HEK293 (cell line): ENCODE measurements at regions not wholly inside any gene's neighbourhood (a gene's known extent, or its start where the extent isn't known, plus 50 kb on each side); places are given as distances from the start of the nearest gene placed in this dataset.

ENCODE experiments used
- CTCF ChIA-PET: fragments of 350-600 bp; formaldehyde crosslinking; extraction: SDS; loops from one replicate; lab custom pipeline; 2021; ENCODE audit warnings: antibody characterized with exemption; lab: Yijun Ruan, JAX
- POLR2A ChIA-PET: fragments of 300-600 bp; formaldehyde crosslinking; extraction: SDS; loops from one replicate; lab custom pipeline; 2020; ENCODE audit warnings: antibody characterized with exemption, inconsistent platforms; lab: Yijun Ruan, JAX
- H3K27ac ChIP-seq: fragments of 200-500 bp; sonication (Bioruptor generic); 2 replicates; pipeline ENCODE4 v1.5.1; 2014; ENCODE audit warnings: low read depth, low read length, control low read depth, inconsistent platforms; ENCODE audit errors: extremely low read depth
- H3K36me3 ChIP-seq, 2 experiments: fragments of 200-500 bp in 1 of 2; sonication (Bioruptor generic) in 1 of 2; 1 replicate in 1 of 2; 2 replicates in 1 of 2; pipeline ENCODE4 v1.5.1; 2014 to 2017; ENCODE audit warnings: inconsistent platforms in 2 of 2, low read length in 2 of 2; ENCODE audit not compliant: control insufficient read depth in 2 of 2, insufficient read depth in 1 of 2
- H3K4me1 ChIP-seq: fragments of 200-500 bp; sonication (Bioruptor generic); 2 replicates; pipeline ENCODE4 v1.5.1; 2014; ENCODE audit warnings: mild to moderate bottlenecking, low read length, inconsistent platforms; ENCODE audit not compliant: control insufficient read depth, insufficient read depth
- H3K4me3 ChIP-seq: 2 replicates; pipeline ENCODE4 v1.5.1; 2011; ENCODE audit warnings: low read depth, mild to moderate bottlenecking, control low read depth, low read length, moderate library complexity
- H3K9me3 ChIP-seq: fragments of 200-500 bp; sonication (Bioruptor generic); 2 replicates; pipeline ENCODE4 v1.5.1; 2014; ENCODE audit warnings: low read depth, low read length, inconsistent platforms; ENCODE audit not compliant: control insufficient read depth, insufficient read depth
- BCL11A ChIP-seq: fragments of 450-650 bp; formaldehyde crosslinking; IDR thresholded peaks from 2 replicates; pipeline ENCODE4 v1.5.1; 2016; ENCODE audit warnings: low read depth, missing biosample characterization, missing genetic modification characterization
- FEZF1 ChIP-seq: fragments of 450-650 bp; formaldehyde crosslinking; IDR thresholded peaks from 2 replicates; pipeline ENCODE4 v1.5.1; 2016; ENCODE audit warnings: missing biosample characterization, missing genetic modification characterization
- GLI2 ChIP-seq: fragments of 450-650 bp; formaldehyde crosslinking; IDR thresholded peaks from 2 replicates; pipeline ENCODE4; 2017; ENCODE audit warnings: missing biosample characterization, missing genetic modification characterization, low read depth, borderline replicate concordance
- HIC1 ChIP-seq: fragments of 450-650 bp; formaldehyde crosslinking; IDR thresholded peaks from 2 replicates; pipeline ENCODE4 v1.5.1; 2016; ENCODE audit warnings: missing biosample characterization, missing genetic modification characterization
- MYNN ChIP-seq: fragments of 450-650 bp; formaldehyde crosslinking; IDR thresholded peaks from 2 replicates; pipeline ENCODE4 v1.5.1; 2016; ENCODE audit warnings: missing biosample characterization, missing genetic modification characterization, borderline replicate concordance
- PRDM2 ChIP-seq: fragments of 450-650 bp; formaldehyde crosslinking; IDR thresholded peaks from 2 replicates; pipeline ENCODE4 v1.5.1; 2016; ENCODE audit warnings: missing biosample characterization, missing genetic modification characterization, borderline replicate concordance
- RBAK ChIP-seq: fragments of 450-650 bp; formaldehyde crosslinking; IDR thresholded peaks from 2 replicates; pipeline ENCODE4 v1.5.1; 2016; ENCODE audit warnings: missing biosample characterization, missing genetic modification characterization
- REPIN1 ChIP-seq: fragments of 450-650 bp; formaldehyde crosslinking; IDR thresholded peaks from 2 replicates; pipeline ENCODE4 v1.5.1; 2017; ENCODE audit warnings: missing biosample characterization, missing genetic modification characterization, low read depth
- SCRT1 ChIP-seq: fragments of 450-650 bp; formaldehyde crosslinking; IDR thresholded peaks from 2 replicates; pipeline ENCODE4 v1.5.1; 2016; ENCODE audit warnings: missing biosample characterization, missing genetic modification characterization, borderline replicate concordance
- TCF7L2 ChIP-seq: IDR thresholded peaks from 2 replicates; pipeline ENCODE4 v1.6.1; 2011; ENCODE audit warnings: low read depth, mild to moderate bottlenecking, inconsistent platforms, low read length, moderate library complexity, borderline replicate concordance
- ZNF10 ChIP-seq: fragments of 450-650 bp; formaldehyde crosslinking; IDR thresholded peaks from 2 replicates; pipeline ENCODE4 v1.5.1; 2017; ENCODE audit warnings: missing biosample characterization, missing genetic modification characterization
- ZNF19 ChIP-seq: fragments of 450-650 bp; formaldehyde crosslinking; IDR thresholded peaks from 2 replicates; pipeline ENCODE4; 2016; ENCODE audit warnings: missing biosample characterization, missing genetic modification characterization, low read depth
- ZNF211 ChIP-seq: fragments of 450-650 bp; formaldehyde crosslinking; IDR thresholded peaks from 2 replicates; pipeline ENCODE4 v1.5.1; 2016; ENCODE audit warnings: low read depth, missing biosample characterization, missing genetic modification characterization
- ZNF354C ChIP-seq: fragments of 450-650 bp; formaldehyde crosslinking; IDR thresholded peaks from 2 replicates; pipeline ENCODE4 v1.5.1; 2016; ENCODE audit warnings: missing biosample characterization, missing genetic modification characterization, low read depth, borderline replicate concordance
- ZNF423 ChIP-seq: fragments of 450-650 bp; formaldehyde crosslinking; IDR thresholded peaks from 2 replicates; pipeline ENCODE4 v1.5.1; 2016; ENCODE audit warnings: missing biosample characterization, missing genetic modification characterization
- ZNF510 ChIP-seq: fragments of 450-650 bp; formaldehyde crosslinking; IDR thresholded peaks from 2 replicates; pipeline ENCODE4 v1.5.1; 2018; ENCODE audit warnings: mild to moderate bottlenecking, missing genetic modification characterization, missing biosample characterization; ENCODE audit not compliant: insufficient replicate concordance
- ZNF548 ChIP-seq: fragments of 450-650 bp; formaldehyde crosslinking; IDR thresholded peaks from 2 replicates; pipeline ENCODE4 v1.5.1; 2016; ENCODE audit warnings: missing biosample characterization, missing genetic modification characterization
- ZNF549 ChIP-seq: fragments of 450-650 bp; IDR thresholded peaks from 2 replicates; pipeline ENCODE4 v1.5.1; 2018; ENCODE audit warnings: missing biosample characterization, missing genetic modification characterization, mild to moderate bottlenecking, inconsistent platforms, moderate library complexity
- ZNF555 ChIP-seq: fragments of 450-650 bp; formaldehyde crosslinking; conservative IDR thresholded peaks from 2 replicates; pipeline ENCODE4 v1.5.1; 2017; ENCODE audit warnings: missing biosample characterization, mild to moderate bottlenecking, missing genetic modification characterization, inconsistent platforms
- ZNF585B ChIP-seq: fragments of 450-650 bp; formaldehyde crosslinking; IDR thresholded peaks from 2 replicates; pipeline ENCODE4 v1.5.1; 2016; ENCODE audit warnings: missing biosample characterization, missing genetic modification characterization
- ZNF621 ChIP-seq: fragments of 450-650 bp; formaldehyde crosslinking; IDR thresholded peaks from 2 replicates; pipeline ENCODE4 v1.5.1; 2017; ENCODE audit warnings: missing biosample characterization, missing genetic modification characterization
- ZNF830 ChIP-seq: fragments of 450-650 bp; IDR thresholded peaks from 2 replicates; pipeline ENCODE4 v1.5.0; 2018; ENCODE audit warnings: missing biosample characterization, missing genetic modification characterization, low read depth, mild to moderate bottlenecking, moderate library complexity
- ZSCAN18 ChIP-seq: fragments of 450-650 bp; formaldehyde crosslinking; IDR thresholded peaks from 2 replicates; pipeline ENCODE4 v1.5.1; 2016; ENCODE audit warnings: missing biosample characterization, missing genetic modification characterization

- TF ChIP-seq ZNF510 (tag by site-specific recombination): no peak
- no peak for TF ChIP-seq SCRT1
- TF ChIP-seq PRDM2: no peak
- no peak for TF ChIP-seq ZNF19 (tag by site-specific recombination)
- TF ChIP-seq ZNF548 (tag by site-specific recombination): no peak
- TF ChIP-seq GLI2: no peak
- TF ChIP-seq ZSCAN18 (tag by site-specific recombination): no peak
- no peak for TF ChIP-seq ZNF830
- no peak for TF ChIP-seq ZNF211 (tag by site-specific recombination)
Measured at GRCh38 chr3:110646496-110646895, 425.1 kb upstream of the NECTIN3 start (continued).

- ChIA-PET POLR2A (no interaction called here), CTCF (no interaction called here)
- TF ChIP-seq MYNN (tag by site-specific recombination): no peak
- no peak for TF ChIP-seq ZNF423
- TF ChIP-seq RBAK: no peak
- TF ChIP-seq TCF7L2: no peak
- no peak for TF ChIP-seq ZNF555 (tag by site-specific recombination)
- no peak for TF ChIP-seq ZNF10 (tag by site-specific recombination)
Measured at GRCh38 chr3:110647586-110647985, 424.0 kb upstream of the NECTIN3 start.

GRCh38 chr3:110650741-110651140 lies 420.9 kb upstream of the NECTIN3 start:
- CTCF ChIA-PET: no interaction called here
- Histone ChIP-seq H3K4me3 (no peak overlapping the region), H3K36me3 (no peaks in the 10 kb centered on the region), H3K4me1 (no peaks in the 10 kb centered on the region), H3K9me3 (no peaks in the 10 kb centered on the region), H3K27ac (no peak overlapping the region)
- TF ChIP-seq BCL11A (tag by site-specific recombination) (no peak), ZNF585B (tag by site-specific recombination) (no peak), FEZF1 (no peak), ZNF621 (no peak), ZNF354C (tag by site-specific recombination) (no peak), REPIN1 (tag by site-specific recombination) (no peak), ZNF549 (tag by site-specific recombination) (no peak), ZNF10 (tag by site-specific recombination) (no peak), HIC1 (no peak)
- POLR2A ChIA-PET: no interaction called here

More at GRCh38 chr3:110647586-110647985, 424.0 kb upstream of the NECTIN3 start:
- Histone ChIP-seq H3K9me3 (no peaks in the 10 kb centered on the region), H3K4me1 (no peaks in the 10 kb centered on the region), H3K36me3 (no peaks in the 10 kb centered on the region), H3K27ac (no peak overlapping the region), H3K4me3 (no peak overlapping the region)
